Activated naive CD8-positive, alpha-beta T cell treated with anti-CD3 and anti-CD28 coated beads, Interleukin-2, amount 10 ng/mL, durations not matched to agents 7 days and 5 days (primary cell): ENCODE measurements at regions not wholly inside any gene's neighbourhood (a gene's known extent, or its start where the extent isn't known, plus 50 kb on each side); places are given as distances from the start of the nearest gene placed in this dataset.

Source experiments
- ATAC-seq: fragments of 150-1000 bp; cut with Tn5 transposase; one replicate; pipeline ENCODE4 v1.10.0; 2021; ENCODE audit warnings: low read depth, moderate library complexity
- POLR2A ChIA-PET: fragments of 350-600 bp; sonication (Branson Sonifier 250); formaldehyde crosslinking; loops from one replicate; lab custom pipeline; 2021; ENCODE audit warnings: antibody characterized with exemption; lab: Charles Lee
- DNase-seq: peaks from one replicate; pipeline ENCODE4 v3.0.0; 2021
- H3K27ac Mint-ChIP-seq: one replicate; pipeline ENCODE4 v1.8.0; 2022; ENCODE audit warnings: mild to moderate bottlenecking, mixed read lengths
- H3K27me3 Mint-ChIP-seq: one replicate; pipeline ENCODE4 v1.8.0; 2022; ENCODE audit warnings: mild to moderate bottlenecking, moderate library complexity, mixed read lengths
- H3K36me3 Mint-ChIP-seq: one replicate; pipeline ENCODE4 v1.8.0; 2021; ENCODE audit warnings: mild to moderate bottlenecking, mixed read lengths
- H3K4me1 Mint-ChIP-seq: one replicate; pipeline ENCODE4 v1.8.0; 2021; ENCODE audit warnings: mixed read lengths
- H3K4me3 Mint-ChIP-seq: one replicate; pipeline ENCODE4 v1.8.0; 2022; ENCODE audit warnings: mild to moderate bottlenecking, moderate library complexity, mixed read lengths
- H3K9me3 Mint-ChIP-seq: one replicate; pipeline ENCODE4 v1.8.0; 2021; ENCODE audit warnings: mixed read lengths

DNA sequence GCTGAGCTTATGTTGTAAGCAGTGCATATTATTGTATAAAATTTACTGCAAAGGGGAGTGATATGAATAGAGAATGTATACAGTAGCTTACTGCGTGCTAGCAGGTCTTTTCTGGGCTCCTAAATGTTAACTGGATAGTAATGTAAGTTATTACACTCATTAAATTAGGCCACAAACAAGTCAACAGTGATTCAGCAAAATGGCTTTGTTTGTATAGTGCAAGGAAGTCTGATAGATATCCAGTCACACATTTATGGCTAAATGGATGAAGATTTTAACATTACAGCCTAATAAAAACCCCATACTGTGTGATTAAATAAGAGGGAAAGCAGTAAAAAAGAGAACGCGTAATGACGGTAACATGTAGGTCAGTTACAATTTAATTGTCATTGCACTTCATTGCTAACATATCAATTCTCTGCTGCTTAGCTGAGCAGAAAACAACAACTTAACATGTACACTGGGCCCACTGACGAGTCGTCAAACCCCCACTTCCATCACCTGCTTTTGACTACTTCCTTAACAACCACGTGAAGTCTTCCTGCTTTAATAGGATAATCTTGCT, 665.0 kb upstream of the FANCL start:
- Mint-ChIP-seq H3K36me3 (no peaks in the 10 kb centered on the region), H3K27ac (no peak overlapping the region), H3K4me1 (no peaks in the 10 kb centered on the region), H3K4me3 (no peak overlapping the region), H3K9me3 (no peaks in the 10 kb centered on the region), H3K27me3 (no peaks in the 10 kb centered on the region)
- POLR2A ChIA-PET: no interaction called here
- ATAC-seq: no peak
- no peak for DNase-seq

DNA sequence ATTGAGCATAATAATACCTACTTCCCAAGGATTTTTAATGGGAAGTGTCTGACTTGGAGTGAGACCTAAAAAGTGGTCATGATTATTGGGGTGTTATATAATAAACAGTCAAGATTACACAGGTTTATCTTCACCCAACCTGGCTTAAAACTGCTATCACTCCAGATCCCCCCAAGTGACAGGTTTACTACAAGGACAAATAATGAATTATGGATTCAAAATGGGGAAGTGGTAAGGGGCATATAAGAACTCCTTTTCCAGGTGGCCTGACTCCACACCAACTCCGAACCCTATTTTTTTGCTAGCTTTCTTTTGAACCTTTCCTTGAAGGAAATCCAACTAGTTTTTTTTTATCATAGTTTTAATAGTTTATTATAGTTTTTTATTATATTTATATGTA, 663.0 kb upstream of the FANCL start:
- ATAC-seq (no peak), DNase-seq (no peak)
- no peak overlapping the region for H3K27ac Mint-ChIP-seq
- no peaks in the 10 kb centered on the region for H3K4me1 Mint-ChIP-seq
- no peaks in the 10 kb centered on the region for H3K27me3 Mint-ChIP-seq
- H3K4me3 Mint-ChIP-seq: no peak overlapping the region
- POLR2A ChIA-PET: no interaction called here
- H3K9me3 Mint-ChIP-seq: no peaks in the 10 kb centered on the region
- no peaks in the 10 kb centered on the region for H3K36me3 Mint-ChIP-seq

DNA sequence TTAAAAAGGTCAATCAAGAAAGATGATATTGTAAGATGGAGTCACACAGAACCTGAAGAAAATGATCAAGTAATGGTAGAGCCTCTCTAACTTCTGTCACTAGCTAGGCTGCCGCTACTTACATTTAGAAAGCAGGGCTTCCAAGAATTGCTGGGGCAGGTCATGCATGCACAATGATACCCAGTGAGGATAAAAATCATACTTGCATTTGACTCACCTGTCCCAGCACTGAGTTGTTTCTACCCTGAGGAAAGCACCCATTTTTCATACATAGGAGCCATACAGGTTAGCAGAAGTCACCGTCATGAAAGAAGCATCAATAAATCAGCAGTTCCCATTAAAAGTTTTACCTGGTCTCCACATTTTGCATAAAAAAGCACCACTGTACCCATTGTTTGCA, 662.3 kb upstream of the FANCL start:
- H3K4me3 Mint-ChIP-seq: no peak overlapping the region
- POLR2A ChIA-PET: no interaction called here
- H3K36me3 Mint-ChIP-seq: no peaks in the 10 kb centered on the region
- no peak overlapping the region for H3K27ac Mint-ChIP-seq
- ATAC-seq: no peak
- H3K4me1 Mint-ChIP-seq: no peaks in the 10 kb centered on the region
- H3K27me3 Mint-ChIP-seq: no peaks in the 10 kb centered on the region
- no peaks in the 10 kb centered on the region for H3K9me3 Mint-ChIP-seq
- DNase-seq: no peak

GRCh38 chr2:58900246-58901027, 659.3 kb upstream of the FANCL start:
- ATAC-seq: no peak
- H3K27me3 Mint-ChIP-seq: peaks cover 1% of the 10 kb centered on the region

DNA sequence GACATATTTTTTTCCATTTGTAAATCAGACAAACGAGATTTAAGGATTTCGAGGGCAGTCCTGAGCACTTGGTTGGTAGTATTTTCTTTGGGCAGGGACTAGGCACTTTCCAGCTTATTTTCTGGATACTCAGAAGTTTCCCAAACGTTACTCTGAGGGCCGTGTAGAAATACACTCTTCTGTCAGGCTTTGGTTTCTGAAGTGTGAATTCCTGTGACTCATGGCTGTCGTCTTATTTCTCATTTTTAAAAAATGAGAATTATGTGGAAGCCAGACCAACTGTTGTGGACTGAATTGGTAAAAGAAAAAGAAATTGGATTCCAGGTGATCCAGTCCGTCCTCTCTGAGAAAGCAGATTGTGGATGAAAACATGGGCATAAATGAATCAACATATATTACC, 658.6 kb upstream of the FANCL start:
- no peaks in the 10 kb centered on the region for H3K9me3 Mint-ChIP-seq
- no peaks in the 10 kb centered on the region for H3K36me3 Mint-ChIP-seq
- peaks cover 1% of the 10 kb centered on the region for H3K27me3 Mint-ChIP-seq
- POLR2A ChIA-PET: no interaction called here
- ATAC-seq: no peak
- no peak overlapping the region for H3K27ac Mint-ChIP-seq
- DNase-seq: no peak
- no peaks in the 10 kb centered on the region for H3K4me1 Mint-ChIP-seq
- H3K4me3 Mint-ChIP-seq: no peak overlapping the region

More at GRCh38 chr2:58900246-58901027, 659.3 kb upstream of the FANCL start:
- POLR2A ChIA-PET: no interaction called here
- Mint-ChIP-seq H3K4me3 (no peak overlapping the region), H3K27ac (no peak overlapping the region), H3K36me3 (no peaks in the 10 kb centered on the region), H3K4me1 (no peaks in the 10 kb centered on the region), H3K9me3 (no peaks in the 10 kb centered on the region)
- DNase-seq: no peak

GRCh38 chr2:58896638-58897037, 655.5 kb upstream of the FANCL start:
- Mint-ChIP-seq H3K27me3 (peaks cover 1% of the 10 kb centered on the region), H3K4me3 (no peak overlapping the region), H3K27ac (no peak overlapping the region), H3K4me1 (no peaks in the 10 kb centered on the region), H3K36me3 (no peaks in the 10 kb centered on the region), H3K9me3 (no peaks in the 10 kb centered on the region)
- no peak for ATAC-seq
- DNase-seq: no peak
- POLR2A ChIA-PET: no interaction called here

- POLR2A ChIA-PET: no interaction called here
- DNase-seq (no peak), ATAC-seq (no peak)
- Mint-ChIP-seq H3K9me3 (no peaks in the 10 kb centered on the region), H3K27me3 (peaks cover 1% of the 10 kb centered on the region), H3K36me3 (no peaks in the 10 kb centered on the region), H3K4me1 (no peaks in the 10 kb centered on the region), H3K4me3 (no peak overlapping the region), H3K27ac (no peak overlapping the region)
These were observed 654.7 kb upstream of the FANCL start for GRCh38 chr2:58895857-58896256.

DNA sequence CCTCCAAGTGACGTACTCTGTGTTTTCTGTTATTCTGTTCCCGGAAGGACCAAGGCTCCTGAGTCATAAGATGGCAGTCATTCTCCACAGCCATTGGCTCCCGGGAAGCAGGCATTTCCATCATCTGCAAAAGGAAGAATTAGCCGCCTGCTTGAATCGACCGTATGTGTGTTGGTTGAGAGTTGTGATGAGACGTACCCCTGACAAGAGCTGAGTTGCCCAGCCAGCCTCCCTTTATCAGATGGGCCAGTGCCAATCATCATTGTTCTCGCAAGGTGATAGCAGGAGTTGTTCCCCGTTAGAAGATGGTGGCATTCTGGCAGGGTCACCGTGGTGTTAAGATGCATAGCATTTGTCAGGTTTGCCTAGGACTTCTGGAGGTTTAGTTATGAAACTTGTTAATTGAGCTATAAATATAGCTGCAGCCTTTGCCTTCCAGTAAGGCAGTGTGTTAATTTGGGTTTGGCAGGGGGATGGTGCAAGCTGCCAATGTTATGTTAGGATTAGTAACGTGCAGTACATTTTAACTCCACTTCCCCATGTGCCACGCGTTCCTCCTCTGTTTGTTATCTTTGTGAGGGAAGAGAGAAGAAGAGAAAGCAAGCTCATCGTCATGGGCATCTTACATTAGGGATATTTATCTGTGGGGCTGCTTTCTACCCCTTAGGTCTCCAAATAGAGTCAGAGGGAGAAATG, 652.7 kb upstream of the FANCL start:
- no peaks in the 10 kb centered on the region for H3K4me1 Mint-ChIP-seq
- H3K27ac Mint-ChIP-seq: no peak overlapping the region
- ATAC-seq (no peak), DNase-seq (no peak)
- no peak overlapping the region for H3K4me3 Mint-ChIP-seq
- H3K9me3 Mint-ChIP-seq: no peaks in the 10 kb centered on the region
- POLR2A ChIA-PET: no interaction called here
- H3K27me3 Mint-ChIP-seq: peaks cover 1% of the 10 kb centered on the region
- H3K36me3 Mint-ChIP-seq: no peaks in the 10 kb centered on the region

- ATAC-seq (no peak), DNase-seq (no peak)
- Mint-ChIP-seq H3K27me3 (no peaks in the 10 kb centered on the region), H3K4me3 (no peak overlapping the region), H3K4me1 (no peaks in the 10 kb centered on the region), H3K36me3 (no peaks in the 10 kb centered on the region), H3K27ac (no peak overlapping the region), H3K9me3 (no peaks in the 10 kb centered on the region)
- POLR2A ChIA-PET: no interaction called here
These were observed 650.8 kb upstream of the FANCL start for GRCh38 chr2:58891828-58892377.

GRCh38 chr2:58890865-58891525, 649.9 kb upstream of the FANCL start:
- Mint-ChIP-seq H3K4me3 (no peak overlapping the region), H3K27me3 (no peaks in the 10 kb centered on the region), H3K36me3 (no peaks in the 10 kb centered on the region), H3K9me3 (no peaks in the 10 kb centered on the region), H3K27ac (no peak overlapping the region), H3K4me1 (no peaks in the 10 kb centered on the region)
- POLR2A ChIA-PET: no interaction called here
- DNase-seq: no peak
- ATAC-seq: no peak

GRCh38 chr2:58886009-58886408, 644.9 kb upstream of the FANCL start:
- Mint-ChIP-seq H3K27me3 (no peaks in the 10 kb centered on the region), H3K27ac (no peak overlapping the region), H3K9me3 (no peaks in the 10 kb centered on the region), H3K4me1 (no peaks in the 10 kb centered on the region), H3K36me3 (no peaks in the 10 kb centered on the region), H3K4me3 (no peak overlapping the region)
- DNase-seq: no peak
- POLR2A ChIA-PET: no interaction called here
- no peak for ATAC-seq

DNA sequence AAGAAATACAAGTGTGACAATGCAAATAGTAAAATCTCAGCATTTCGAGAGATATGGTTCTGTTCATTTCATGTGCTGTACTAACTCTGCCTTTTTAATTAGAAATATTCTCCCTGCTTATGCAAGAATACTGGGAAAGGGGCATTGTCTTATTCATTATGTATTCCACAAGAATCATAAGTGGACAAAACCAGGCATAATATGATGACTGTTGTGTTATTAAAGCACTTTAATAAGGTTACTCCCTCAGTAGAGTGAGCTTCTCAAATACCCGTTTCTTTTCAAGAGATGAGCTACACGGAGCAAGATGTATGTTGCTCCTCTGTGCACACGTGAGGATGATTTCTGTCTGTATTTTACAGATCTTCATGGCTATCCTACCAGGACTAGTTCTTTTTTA, 638.7 kb upstream of the FANCL start:
- H3K27me3 Mint-ChIP-seq: no peaks in the 10 kb centered on the region
- H3K27ac Mint-ChIP-seq: no peak overlapping the region
- no peak for DNase-seq
- no peak overlapping the region for H3K4me3 Mint-ChIP-seq
- POLR2A ChIA-PET: no interaction called here
- H3K9me3 Mint-ChIP-seq: no peaks in the 10 kb centered on the region
- H3K36me3 Mint-ChIP-seq: no peaks in the 10 kb centered on the region
- no peak for ATAC-seq
- no peaks in the 10 kb centered on the region for H3K4me1 Mint-ChIP-seq

DNA sequence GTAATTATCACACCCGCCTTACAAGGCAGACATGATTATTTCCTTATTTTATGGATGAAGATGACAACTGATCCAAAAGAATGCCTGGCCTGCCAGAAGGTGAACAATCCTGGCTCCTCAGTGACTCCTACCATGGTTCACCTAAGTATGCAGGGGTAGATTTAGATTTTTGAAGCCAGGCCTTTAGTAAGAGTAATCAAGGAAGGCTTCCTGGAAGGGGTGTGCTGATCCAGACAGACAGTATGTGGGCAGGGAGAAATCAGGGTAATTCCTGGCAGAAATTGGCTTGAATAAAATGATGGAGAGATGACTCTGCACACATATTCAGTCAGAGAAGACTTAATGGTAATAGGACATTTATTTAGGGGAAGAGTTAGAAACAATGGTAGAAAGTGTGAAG, 637.7 kb upstream of the FANCL start:
- H3K9me3 Mint-ChIP-seq: no peaks in the 10 kb centered on the region
- no peaks in the 10 kb centered on the region for H3K36me3 Mint-ChIP-seq
- DNase-seq: no peak
- ATAC-seq: no peak
- no peak overlapping the region for H3K27ac Mint-ChIP-seq
- no peaks in the 10 kb centered on the region for H3K4me1 Mint-ChIP-seq
- POLR2A ChIA-PET: no interaction called here
- no peak overlapping the region for H3K4me3 Mint-ChIP-seq
- no peaks in the 10 kb centered on the region for H3K27me3 Mint-ChIP-seq
